ENCODE measurements at regions not wholly inside any gene's neighbourhood (a gene's known extent, or its start where the extent isn't known, plus 50 kb on each side); places are given as distances from the start of the nearest gene placed in this dataset.

GRCh38 chr4:147312376-147313046 lies 168.4 kb upstream of the EDNRA start:
- DNase-seq (ENCODE audit: low read depth) = no peak
- TF ChIP-seq MYC (IDR thresholded peaks at IDR 0.05; ENCODE audit: low read depth, low read length) (no peak), CTCF (IDR thresholded peaks at IDR 0.05; ENCODE audit: low read depth, low read length) (no peak), POLR2A (IDR thresholded peaks at IDR 0.05; ENCODE audit: extremely low read depth, insufficient read length) (no peak), MAX (IDR thresholded peaks at IDR 0.05; ENCODE audit: low read depth, low read length) (no peak)
- H3K4me3 ChIP-seq (ENCODE audit: low read depth, low read length) = no peak overlapping the region

GRCh38 chr4:147313108-147313507 lies 167.8 kb upstream of the EDNRA start:
- DNase-seq (ENCODE audit: low read depth) = no peak
- TF ChIP-seq MAX (IDR thresholded peaks at IDR 0.05; ENCODE audit: low read depth, low read length) (no peak), MYC (IDR thresholded peaks at IDR 0.05; ENCODE audit: low read depth, low read length) (no peak), CTCF (IDR thresholded peaks at IDR 0.05; ENCODE audit: low read depth, low read length) (no peak), POLR2A (IDR thresholded peaks at IDR 0.05; ENCODE audit: extremely low read depth, insufficient read length) (no peak)
- no peak overlapping the region for H3K4me3 ChIP-seq (ENCODE audit: low read depth, low read length)

GRCh38 chr4:147318586-147318985 lies 162.3 kb upstream of the EDNRA start:
- TF ChIP-seq CTCF (IDR thresholded peaks at IDR 0.05; ENCODE audit: low read depth, low read length) = no peak
- TF ChIP-seq POLR2A (IDR thresholded peaks at IDR 0.05; ENCODE audit: extremely low read depth, insufficient read length) = no peak
- TF ChIP-seq MYC (IDR thresholded peaks at IDR 0.05; ENCODE audit: low read depth, low read length) = no peak
- TF ChIP-seq MAX (IDR thresholded peaks at IDR 0.05; ENCODE audit: low read depth, low read length) = no peak
- DNase-seq (ENCODE audit: low read depth) = no peak
- no peak overlapping the region for H3K4me3 ChIP-seq (ENCODE audit: low read depth, low read length)

GRCh38 chr4:147325571-147325981 lies 155.3 kb upstream of the EDNRA start:
- H3K4me3 ChIP-seq (ENCODE audit: low read depth, low read length) = no peak overlapping the region
- no peak for DNase-seq (ENCODE audit: low read depth)
- no peak for TF ChIP-seq CTCF (IDR thresholded peaks at IDR 0.05; ENCODE audit: low read depth, low read length)
- TF ChIP-seq MAX (IDR thresholded peaks at IDR 0.05; ENCODE audit: low read depth, low read length) = no peak
- no peak for TF ChIP-seq POLR2A (IDR thresholded peaks at IDR 0.05; ENCODE audit: extremely low read depth, insufficient read length)
- TF ChIP-seq MYC (IDR thresholded peaks at IDR 0.05; ENCODE audit: low read depth, low read length) = no peak

GRCh38 chr4:147326591-147326990 lies 154.3 kb upstream of the EDNRA start:
- no peak overlapping the region for H3K4me3 ChIP-seq (ENCODE audit: low read depth, low read length)
- DNase-seq (ENCODE audit: low read depth) = no peak
- TF ChIP-seq MAX (IDR thresholded peaks at IDR 0.05; ENCODE audit: low read depth, low read length) = no peak
- no peak for TF ChIP-seq MYC (IDR thresholded peaks at IDR 0.05; ENCODE audit: low read depth, low read length)
- TF ChIP-seq CTCF (IDR thresholded peaks at IDR 0.05; ENCODE audit: low read depth, low read length) = no peak
- TF ChIP-seq POLR2A (IDR thresholded peaks at IDR 0.05; ENCODE audit: extremely low read depth, insufficient read length) = no peak
